SK-N-SH (cell line): ENCODE measurements at regions not wholly inside any gene's neighbourhood (a gene's known extent, or its start where the extent isn't known, plus 50 kb on each side); places are given as distances from the start of the nearest gene placed in this dataset.
A peak's percentile ranks its signal among the peaks of the same experiment; 100 is the strongest.

Source experiments
- CTCF ChIA-PET: fragments of 300-600, 350-600 bp; formaldehyde crosslinking; extraction: SDS; loops from one replicate; lab custom pipeline; 2021; lab: Yijun Ruan, JAX
- POLR2A ChIA-PET: fragments of 350-600 bp; sonication (Branson Sonifier 250); formaldehyde crosslinking; extraction: SDS; loops from one replicate; lab custom pipeline; 2020; ENCODE audit warnings: antibody characterized with exemption, inconsistent platforms; lab: Yijun Ruan, JAX
- DNase-seq: peaks from one replicate; pipeline ENCODE4 v3.0.0; 2012
- H2AFZ ChIP-seq: fragments of 200-600 bp; sonication (generic); 2 replicates; pipeline ENCODE4 v1.8.1; 2016; ENCODE audit warnings: antibody characterized with exemption, mild to moderate bottlenecking, low read depth
- H3F3A ChIP-seq: fragments of 200-600 bp; sonication (generic); replicated peaks from 2 replicates; pipeline ENCODE3; 2016; ENCODE audit warnings: antibody characterized with exemption, mild to moderate bottlenecking; ENCODE audit not compliant: insufficient read depth
- H3K27ac ChIP-seq, 2 experiments: fragments of 200-500 bp in 1 of 2; fragments of 200-600 bp in 1 of 2; sonication (Bioruptor generic) in 1 of 2; sonication (generic), shearing (Covaris generic) in 1 of 2; 2 replicates each; pipeline versions ENCODE4 v1.5.1 to v1.6.1; 2014 to 2016; ENCODE audit warnings: low read depth in 2 of 2, inconsistent platforms in 1 of 2, low read length in 1 of 2, mild to moderate bottlenecking in 1 of 2, mixed read lengths in 1 of 2
- H3K27me3 ChIP-seq: fragments of 200-600 bp; sonication (generic), shearing (Covaris generic); 2 replicates; pipeline ENCODE4 v1.6.1; 2016; ENCODE audit warnings: mixed run types; ENCODE audit not compliant: insufficient read depth
- H3K36me3 ChIP-seq, 2 experiments: fragments of 200-500 bp in 1 of 2; fragments of 200-600 bp in 1 of 2; sonication (Bioruptor generic) in 1 of 2; sonication (generic) in 1 of 2; replicated peaks in 1 of 2; 2 replicates each; pipeline versions ENCODE3 to v1.5.1; 2014 to 2016; ENCODE audit warnings: low read length in 1 of 2, mild to moderate bottlenecking in 1 of 2; ENCODE audit not compliant: insufficient read depth in 2 of 2, control insufficient read depth in 1 of 2
- H3K4me1 ChIP-seq, 2 experiments: fragments of 200-500 bp in 1 of 2; fragments of 200-600 bp in 1 of 2; sonication (Bioruptor generic) in 1 of 2; sonication (generic), shearing (Covaris generic) in 1 of 2; 2 replicates each; pipeline versions ENCODE4 v1.5.1 to v1.6.1; 2014 to 2016; ENCODE audit warnings: low read depth in 1 of 2, low read length in 1 of 2, mixed run types in 1 of 2; ENCODE audit not compliant: insufficient read depth in 2 of 2, control insufficient read depth in 1 of 2
- H3K4me2 ChIP-seq: fragments of 200-600 bp; sonication (generic), shearing (Covaris generic); 2 replicates; pipeline ENCODE4 v1.6.1; 2017; ENCODE audit warnings: mixed run types
- H3K4me3 ChIP-seq, 2 experiments: fragments of 200-500 bp in 1 of 2; fragments of 200-600 bp in 1 of 2; sonication (Bioruptor generic) in 1 of 2; sonication (generic), shearing (Covaris generic) in 1 of 2; 2 replicates each; pipeline versions ENCODE4 v1.5.1 to v1.8.1; 2014 to 2016; ENCODE audit warnings: low read depth in 2 of 2, inconsistent platforms in 1 of 2, low read length in 1 of 2, mild to moderate bottlenecking in 1 of 2, mixed read lengths in 1 of 2, moderate library complexity in 1 of 2
- H3K79me2 ChIP-seq: fragments of 200-600 bp; sonication (generic); 2 replicates; pipeline ENCODE4 v1.8.1; 2017; ENCODE audit warnings: mild to moderate bottlenecking; ENCODE audit not compliant: insufficient read depth
- H3K9ac ChIP-seq: fragments of 200-600 bp; sonication (generic); 2 replicates; pipeline ENCODE4 v1.6.1; 2017; ENCODE audit warnings: mixed run types
- H3K9me2 ChIP-seq: fragments of 200-600 bp; sonication (generic); 2 replicates; pipeline ENCODE4 v1.6.1; 2017; ENCODE audit warnings: mixed run types
- H3K9me3 ChIP-seq: fragments of 200-600 bp; sonication (generic); 2 replicates; pipeline ENCODE4 v1.6.1; 2017; ENCODE audit warnings: mixed run types, mild to moderate bottlenecking, moderate library complexity
- H4K20me1 ChIP-seq: fragments of 200-600 bp; sonication (generic); 2 replicates; pipeline ENCODE4 v1.6.1; 2017; ENCODE audit warnings: mild to moderate bottlenecking, mixed run types; ENCODE audit not compliant: insufficient read depth
- ELF1 ChIP-seq: IDR thresholded peaks from 2 replicates; pipeline ENCODE4 v1.4.0; 2012
- EP300 ChIP-seq, 2 experiments: IDR thresholded peaks; 2 replicates each; pipeline versions ENCODE4 v1.4.0 to v1.6.1; 2012; ENCODE audit warnings: borderline replicate concordance in 1 of 2, low read depth in 1 of 2, low read length in 1 of 2
- EZH2phosphoT487 ChIP-seq: fragments of 200-600 bp; sonication (generic); IDR thresholded peaks from 2 replicates; pipeline ENCODE4 v1.6.1; 2017; ENCODE audit warnings: low read depth, mixed run types, mild to moderate bottlenecking, antibody characterized with exemption, moderate library complexity, borderline replicate concordance
- FOXJ3 ChIP-seq: sonication (generic); formaldehyde crosslinking; IDR thresholded peaks from 2 replicates; pipeline ENCODE4 v1.5.1; 2020; ENCODE audit warnings: mild to moderate bottlenecking, missing genetic modification reagents
- GABPA ChIP-seq: IDR thresholded peaks from 2 replicates; pipeline ENCODE4 v1.4.0; 2012; ENCODE audit warnings: low read depth, mild to moderate bottlenecking
- GATA2 ChIP-seq: sonication (generic); formaldehyde crosslinking; IDR thresholded peaks from 2 replicates; pipeline ENCODE4 v1.5.0; 2020; ENCODE audit warnings: mild to moderate bottlenecking, missing genetic modification reagents
- JUND ChIP-seq: IDR thresholded peaks from 2 replicates; pipeline ENCODE4 v1.4.0; 2012
- MXI1 ChIP-seq: IDR thresholded peaks from 2 replicates; pipeline ENCODE4 v1.6.1; 2012; ENCODE audit warnings: mild to moderate bottlenecking, low read depth, low read length, improper control_type of control experiment
- RXRA ChIP-seq: IDR thresholded peaks from 2 replicates; pipeline ENCODE4 v1.4.0; 2012; ENCODE audit warnings: low read depth, mild to moderate bottlenecking, borderline replicate concordance
- SMC3 ChIP-seq: IDR thresholded peaks from 2 replicates; pipeline ENCODE4 v1.6.1; 2012; ENCODE audit warnings: low read depth, low read length, improper control_type of control experiment
- WGBS: methylation state at CpG from one replicate; pipeline ENCODE4 v1.1.6; 2017; ENCODE audit warnings: low lambda C conversion rate; 5-methylcytosine and 5-hydroxymethylcytosine counted together
- TF ChIP-seq, protein P1 (sequence below): fragments of 150-350 bp; IDR thresholded peaks from 2 replicates; pipeline ENCODE4 v1.6.1; 2016; ENCODE audit warnings: mild to moderate bottlenecking, low read depth, low read length
- TF ChIP-seq, protein P2 (sequence below): IDR thresholded peaks from 2 replicates; pipeline ENCODE4 v1.4.0; 2012; ENCODE audit warnings: low read depth
- TF ChIP-seq, protein P3 (sequence below): fragments of 200-600 bp; sonication (generic); IDR thresholded peaks from 2 replicates; pipeline ENCODE4 v1.6.1; 2017; ENCODE audit warnings: antibody characterized with exemption, mild to moderate bottlenecking, moderate library complexity
- TF ChIP-seq, protein P4 (sequence below): IDR thresholded peaks from 2 replicates; pipeline ENCODE4 v1.4.0; 2012; ENCODE audit warnings: low read depth, borderline replicate concordance

DNA sequence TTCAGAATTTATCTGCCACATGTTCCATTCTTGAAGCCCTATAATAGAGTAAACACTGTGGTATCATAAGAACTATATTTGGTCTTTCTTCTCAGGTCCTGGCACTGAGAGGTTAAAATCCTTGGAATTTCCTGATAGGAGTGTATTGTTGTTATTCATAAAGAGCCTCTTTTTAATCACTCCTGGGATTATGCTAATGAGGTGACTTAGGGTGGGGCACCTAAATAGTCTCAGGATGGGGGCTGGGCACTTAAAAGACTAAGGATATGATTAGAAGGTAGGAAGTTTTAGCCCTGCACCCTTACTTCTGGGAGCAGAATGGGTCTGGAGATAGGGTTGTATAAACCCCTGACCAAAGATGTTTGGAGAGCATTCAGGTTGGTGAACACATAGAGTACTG, 755.2 kb upstream of the TENM4 start:
- H3K27ac ChIP-seq, result no peak overlapping the region
- H3K9ac ChIP-seq, result no peak overlapping the region
- no peak for DNase-seq
- H3K79me2 ChIP-seq, result no peaks in the 10 kb centered on the region
- TF ChIP-seq, protein P1, sequence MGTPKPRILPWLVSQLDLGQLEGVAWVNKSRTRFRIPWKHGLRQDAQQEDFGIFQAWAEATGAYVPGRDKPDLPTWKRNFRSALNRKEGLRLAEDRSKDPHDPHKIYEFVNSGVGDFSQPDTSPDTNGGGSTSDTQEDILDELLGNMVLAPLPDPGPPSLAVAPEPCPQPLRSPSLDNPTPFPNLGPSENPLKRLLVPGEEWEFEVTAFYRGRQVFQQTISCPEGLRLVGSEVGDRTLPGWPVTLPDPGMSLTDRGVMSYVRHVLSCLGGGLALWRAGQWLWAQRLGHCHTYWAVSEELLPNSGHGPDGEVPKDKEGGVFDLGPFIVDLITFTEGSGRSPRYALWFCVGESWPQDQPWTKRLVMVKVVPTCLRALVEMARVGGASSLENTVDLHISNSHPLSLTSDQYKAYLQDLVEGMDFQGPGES, result no peak
- TF ChIP-seq RXRA, result no peak
- no peak for TF ChIP-seq FOXJ3 (CRISPR knock-in tag)
- no peak for TF ChIP-seq JUND
- no peak for TF ChIP-seq GABPA
- TF ChIP-seq, protein P2, sequence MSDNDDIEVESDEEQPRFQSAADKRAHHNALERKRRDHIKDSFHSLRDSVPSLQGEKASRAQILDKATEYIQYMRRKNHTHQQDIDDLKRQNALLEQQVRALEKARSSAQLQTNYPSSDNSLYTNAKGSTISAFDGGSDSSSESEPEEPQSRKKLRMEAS, result no peak
- no peak for TF ChIP-seq ELF1
- TF ChIP-seq, protein P3, sequence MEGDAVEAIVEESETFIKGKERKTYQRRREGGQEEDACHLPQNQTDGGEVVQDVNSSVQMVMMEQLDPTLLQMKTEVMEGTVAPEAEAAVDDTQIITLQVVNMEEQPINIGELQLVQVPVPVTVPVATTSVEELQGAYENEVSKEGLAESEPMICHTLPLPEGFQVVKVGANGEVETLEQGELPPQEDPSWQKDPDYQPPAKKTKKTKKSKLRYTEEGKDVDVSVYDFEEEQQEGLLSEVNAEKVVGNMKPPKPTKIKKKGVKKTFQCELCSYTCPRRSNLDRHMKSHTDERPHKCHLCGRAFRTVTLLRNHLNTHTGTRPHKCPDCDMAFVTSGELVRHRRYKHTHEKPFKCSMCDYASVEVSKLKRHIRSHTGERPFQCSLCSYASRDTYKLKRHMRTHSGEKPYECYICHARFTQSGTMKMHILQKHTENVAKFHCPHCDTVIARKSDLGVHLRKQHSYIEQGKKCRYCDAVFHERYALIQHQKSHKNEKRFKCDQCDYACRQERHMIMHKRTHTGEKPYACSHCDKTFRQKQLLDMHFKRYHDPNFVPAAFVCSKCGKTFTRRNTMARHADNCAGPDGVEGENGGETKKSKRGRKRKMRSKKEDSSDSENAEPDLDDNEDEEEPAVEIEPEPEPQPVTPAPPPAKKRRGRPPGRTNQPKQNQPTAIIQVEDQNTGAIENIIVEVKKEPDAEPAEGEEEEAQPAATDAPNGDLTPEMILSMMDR, result no peak
- no peak for TF ChIP-seq MXI1
- TF ChIP-seq EZH2phosphoT487, result no peak
- TF ChIP-seq GATA2 (CRISPR knock-in tag), result no peak
- no peaks in the 10 kb centered on the region for H3K9me3 ChIP-seq
- peaks cover 0 to 3% of the 10 kb centered on the region in 2 experiments; a peak in 2 of 4 replicates for H3K4me1 ChIP-seq
- no peaks in the 10 kb centered on the region for H3K9me2 ChIP-seq
- H4K20me1 ChIP-seq, result no peaks in the 10 kb centered on the region
- no peak overlapping the region for H3K4me3 ChIP-seq
- no peaks in the 10 kb centered on the region for H3K27me3 ChIP-seq
- ChIA-PET CTCF (no interaction called here), POLR2A (no interaction called here)
- H3F3A ChIP-seq, result no peaks in the 10 kb centered on the region
- H3K36me3 ChIP-seq, result no peaks in the 10 kb centered on the region
- H3K4me2 ChIP-seq, result no peak overlapping the region
- H2AFZ ChIP-seq, result no peak overlapping the region

DNA sequence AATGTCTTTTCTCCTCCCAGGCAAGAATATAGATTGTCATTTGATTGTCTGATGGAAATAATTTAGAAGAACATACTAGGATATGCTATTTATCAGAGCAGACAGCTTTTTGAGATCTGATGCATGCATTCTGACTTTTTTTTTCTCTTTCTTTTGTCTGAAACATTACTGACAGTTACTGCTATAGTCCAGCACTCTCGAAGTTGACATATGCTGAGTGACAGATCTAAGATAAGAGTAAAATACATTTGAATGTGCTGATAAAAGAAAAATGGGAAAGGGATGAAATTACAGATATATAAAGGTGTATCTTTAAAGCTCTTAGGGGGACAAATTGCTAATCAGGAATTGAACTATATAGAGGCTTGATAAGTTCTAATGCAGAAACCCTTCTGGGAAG, 753.8 kb upstream of the TENM4 start:
- 0% methylated on average over 1 of the region's 1 CpG for WGBS

More for the DNA sequence above, 753.8 kb upstream of the TENM4 start:
- H3K9ac ChIP-seq, result no peak overlapping the region
- peaks cover 0 to 3% of the 10 kb centered on the region in 2 experiments; a peak in 2 of 4 replicates for H3K4me1 ChIP-seq
- TF ChIP-seq EP300 (IDR thresholded peaks at IDR 0.05; ENCODE audit: borderline replicate concordance in 1 of 2, low read depth in 1 of 2, low read length in 1 of 2) (peak in 1 of 2 experiments; percentile 68; a peak in 2 of 4 replicates), GATA2 (CRISPR knock-in tag) (peak; percentile 85), SMC3 (no peak)
- TF ChIP-seq, protein P4, sequence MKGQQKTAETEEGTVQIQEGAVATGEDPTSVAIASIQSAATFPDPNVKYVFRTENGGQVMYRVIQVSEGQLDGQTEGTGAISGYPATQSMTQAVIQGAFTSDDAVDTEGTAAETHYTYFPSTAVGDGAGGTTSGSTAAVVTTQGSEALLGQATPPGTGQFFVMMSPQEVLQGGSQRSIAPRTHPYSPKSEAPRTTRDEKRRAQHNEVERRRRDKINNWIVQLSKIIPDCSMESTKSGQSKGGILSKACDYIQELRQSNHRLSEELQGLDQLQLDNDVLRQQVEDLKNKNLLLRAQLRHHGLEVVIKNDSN, result no peak
- H4K20me1 ChIP-seq, result no peaks in the 10 kb centered on the region
- H2AFZ ChIP-seq, result no peak overlapping the region
- no peaks in the 10 kb centered on the region for H3F3A ChIP-seq
- H3K9me2 ChIP-seq, result no peaks in the 10 kb centered on the region
- H3K27ac ChIP-seq, result peak overlapping the region in 1 of 2 experiments; percentile 43; a peak in 1 of 4 replicates
- H3K9me3 ChIP-seq, result no peaks in the 10 kb centered on the region
- no peaks in the 10 kb centered on the region for H3K36me3 ChIP-seq
- ChIA-PET POLR2A (no interaction called here), CTCF (interaction anchor here (1.4 kb wide), 1 partner anchor 10 kb away, joined by 4 read pairs; no protein-coding TSS in a partner anchor)
- H3K4me3 ChIP-seq, result no peak overlapping the region
- H3K4me2 ChIP-seq, result no peak overlapping the region
- no peaks in the 10 kb centered on the region for H3K27me3 ChIP-seq
- no peaks in the 10 kb centered on the region for H3K79me2 ChIP-seq
- DNase-seq, result no peak
